Fibroblast of skin of scalp (primary cell): ENCODE measurements at regions not wholly inside any gene's neighbourhood (a gene's known extent, or its start where the extent isn't known, plus 50 kb on each side); places are given as distances from the start of the nearest gene placed in this dataset.
"Not testable (repeated sequence)": the region's sequence is repeated elsewhere in the genome, so short reads cannot be mapped to it uniquely, and the experiment has no call there.

Experiments used
- DNase-seq: peaks from one replicate; pipeline ENCODE4 v3.0.0-alpha.2; 2013

DNA sequence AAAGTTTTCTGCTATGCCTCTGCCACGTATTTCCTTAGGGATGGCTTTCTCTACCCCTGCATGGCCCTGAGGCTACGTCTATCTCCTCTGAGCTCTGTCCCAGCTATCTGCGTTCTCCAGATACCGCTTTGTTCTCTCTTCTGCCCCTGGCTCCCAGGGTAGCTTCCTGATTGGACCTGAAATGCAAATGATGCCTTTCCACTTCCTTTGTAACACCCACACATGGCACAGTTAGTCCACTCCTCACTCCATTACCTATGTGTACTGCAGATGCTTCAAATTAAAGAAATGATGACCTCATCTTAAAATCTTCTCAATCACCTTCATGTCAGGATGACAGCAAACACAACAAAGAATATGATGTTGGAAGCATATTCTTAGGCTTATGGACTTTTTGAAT lies 138.6 kb upstream of the POGK start:
- DNase-seq: no peak

DNA sequence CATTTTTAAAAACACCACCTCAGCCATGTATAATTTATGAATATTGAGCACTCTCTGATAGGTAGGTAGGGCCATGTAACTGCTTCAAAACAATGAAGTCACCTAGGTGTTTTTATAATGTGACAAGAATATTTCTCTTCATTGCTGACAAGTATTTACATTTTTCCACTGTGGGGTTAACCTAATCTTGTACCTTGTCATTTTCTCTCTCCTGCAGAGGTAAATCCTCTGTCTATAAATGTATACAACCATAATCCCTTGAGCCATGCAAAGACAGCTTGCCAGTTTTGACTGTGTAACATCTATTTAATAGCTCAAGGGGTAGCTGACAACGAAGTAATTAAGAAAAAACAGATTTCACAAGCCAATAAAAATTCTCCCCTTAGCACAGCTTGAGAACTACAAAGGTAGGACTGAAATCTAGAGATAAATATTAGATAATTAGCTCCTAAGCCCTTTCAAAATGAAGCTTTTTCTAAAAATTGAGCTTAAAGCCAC lies 137.6 kb upstream of the POGK start:
- no peak for DNase-seq

GRCh38 chr1:166703141-166703540 lies 136.1 kb upstream of the POGK start:
- no peak for DNase-seq

GRCh38 chr1:166703726-166704462 lies 135.4 kb upstream of the POGK start:
- no peak for DNase-seq

GRCh38 chr1:166705376-166706289 lies 133.6 kb upstream of the POGK start:
- no peak for DNase-seq

- no peak for DNase-seq
These were observed 122.7 kb upstream of the POGK start for GRCh38 chr1:166716620-166717019.

DNA sequence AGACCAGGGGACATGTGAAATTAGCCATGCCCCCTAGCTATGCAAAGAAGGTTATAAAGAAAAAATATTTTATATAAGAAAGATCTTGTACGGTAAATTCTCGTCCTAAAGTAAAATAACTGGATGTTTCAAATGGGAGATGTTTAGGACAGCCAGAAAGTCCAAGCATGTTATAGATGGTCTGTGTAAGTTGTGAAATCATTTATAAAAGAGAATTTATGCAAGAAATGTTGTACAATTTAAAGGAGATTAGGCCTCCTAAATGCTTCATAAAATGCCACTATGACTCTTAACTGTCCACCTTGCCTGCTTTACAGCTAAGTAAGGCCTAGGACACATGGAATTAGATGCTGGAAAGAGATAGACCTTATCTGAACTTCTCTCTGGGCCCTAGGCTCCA lies 118.1 kb upstream of the POGK start:
- no peak for DNase-seq

DNA sequence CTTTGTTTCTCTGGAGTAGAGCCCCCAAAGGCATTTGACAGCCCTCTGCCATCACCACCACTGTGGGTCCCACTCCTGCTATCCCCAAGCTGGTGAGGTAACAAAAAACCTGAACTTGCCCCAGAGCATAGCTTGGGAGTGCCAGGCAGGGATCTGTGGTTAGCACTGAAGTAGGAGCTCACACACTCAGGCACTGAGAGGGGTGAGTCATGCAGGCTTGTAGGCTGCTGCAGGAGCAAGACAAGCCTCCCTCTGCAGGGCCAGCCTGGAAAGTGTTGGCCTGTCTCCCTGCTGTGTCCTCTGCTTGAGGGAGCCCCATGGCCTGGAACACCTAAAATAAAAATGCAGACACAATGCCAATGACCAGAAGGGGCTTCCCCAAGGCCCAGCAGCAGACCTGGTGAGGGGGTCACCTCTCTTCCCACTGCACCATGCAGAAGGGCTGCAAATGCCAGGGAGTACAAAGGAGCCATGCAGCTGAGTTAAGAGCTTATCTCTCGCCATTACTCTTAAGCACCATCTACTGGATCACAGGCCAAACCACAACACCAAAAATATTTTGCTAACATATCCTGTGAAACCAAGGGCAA lies 108.9 kb upstream of the POGK start:
- no peak for DNase-seq

DNA sequence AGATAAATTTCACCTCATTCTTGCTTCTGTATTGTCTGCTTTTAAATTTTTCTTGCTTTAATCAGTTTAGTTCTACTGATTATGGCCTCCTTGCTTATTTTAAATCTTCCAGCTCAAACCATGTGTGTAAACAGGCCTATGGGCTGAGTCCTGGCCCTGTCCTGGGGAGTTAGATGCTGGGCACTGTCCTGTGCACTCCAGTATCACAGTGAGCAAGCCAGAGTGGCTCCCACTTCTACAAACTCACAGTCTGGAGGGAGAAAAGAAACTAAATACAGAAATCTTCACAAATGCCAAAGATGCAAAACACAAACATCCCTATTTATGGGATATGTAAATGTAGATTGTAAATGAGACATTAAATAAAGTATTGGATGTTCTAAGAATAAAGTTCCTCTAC lies 101.1 kb upstream of the POGK start:
- DNase-seq: no peak

GRCh38 chr1:166738873-166739272 lies 100.4 kb upstream of the POGK start:
- DNase-seq: no peak

DNA sequence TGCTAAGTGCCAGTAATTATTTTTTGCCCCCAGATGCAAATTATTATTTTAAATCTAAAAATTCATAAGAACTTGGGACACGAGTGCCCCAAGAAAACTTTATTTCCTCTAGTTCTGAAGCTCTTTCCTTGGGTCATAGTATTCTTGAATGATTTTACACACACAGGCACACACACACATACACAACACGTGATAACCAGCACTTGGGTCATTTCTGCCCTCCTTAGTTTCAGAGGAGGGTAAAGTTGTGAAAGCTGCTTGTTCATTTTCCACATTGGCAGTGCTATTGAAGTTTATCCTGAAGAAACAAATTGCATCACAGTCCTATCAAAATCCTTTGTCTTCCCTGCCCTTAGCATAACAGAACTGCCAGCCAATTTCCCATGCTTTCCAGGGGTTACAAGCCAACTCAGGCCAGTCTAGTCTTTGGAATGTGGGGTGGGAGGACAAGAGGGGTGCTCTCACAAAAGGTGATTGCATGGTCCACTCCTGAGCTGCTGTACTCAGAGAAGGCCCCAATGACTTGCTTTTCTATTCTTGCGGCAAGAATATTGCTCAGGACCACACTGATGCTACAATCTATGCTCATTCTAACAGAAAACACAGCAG lies 98.5 kb upstream of the POGK start:
- no peak for DNase-seq

- DNase-seq: no peak
These were observed 76.0 kb upstream of the POGK start for GRCh38 chr1:166763318-166763717.

- DNase-seq: no peak
These were observed 72.3 kb upstream of the POGK start for GRCh38 chr1:166766942-166767341.

DNA sequence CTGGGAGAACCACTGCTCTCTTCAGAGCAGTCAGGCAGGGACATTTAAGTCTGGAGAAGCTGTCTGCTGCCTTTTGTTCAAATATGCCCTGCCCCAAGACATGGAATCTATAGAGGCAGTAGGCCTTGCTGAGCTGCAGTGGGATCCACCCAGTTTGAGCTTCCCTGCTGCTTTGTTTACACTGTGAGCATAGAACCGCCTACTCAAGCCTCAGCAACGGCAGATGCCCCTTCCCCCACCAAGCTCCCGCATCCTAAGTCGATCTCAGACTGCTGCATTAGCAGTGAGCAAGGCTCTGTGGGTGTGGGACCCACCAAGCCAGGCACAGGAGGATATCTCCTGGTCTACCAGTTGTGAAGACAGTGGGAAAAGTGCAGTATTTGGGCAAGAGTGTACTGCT lies 54.6 kb upstream of the POGK start:
- not testable (repeated sequence) for DNase-seq

- no peak for DNase-seq
These were observed 53.3 kb upstream of the POGK start for GRCh38 chr1:166785987-166786386.

GRCh38 chr1:166789286-166789685 lies 50.0 kb upstream of the POGK start:
- DNase-seq: no peak
